ENCODE measurements at regions not wholly inside any gene's neighbourhood (a gene's known extent, or its start where the extent isn't known, plus 50 kb on each side); places are given as distances from the start of the nearest gene placed in this dataset.
A peak's percentile ranks its signal among the peaks of the same experiment; 100 is the strongest.

DNA sequence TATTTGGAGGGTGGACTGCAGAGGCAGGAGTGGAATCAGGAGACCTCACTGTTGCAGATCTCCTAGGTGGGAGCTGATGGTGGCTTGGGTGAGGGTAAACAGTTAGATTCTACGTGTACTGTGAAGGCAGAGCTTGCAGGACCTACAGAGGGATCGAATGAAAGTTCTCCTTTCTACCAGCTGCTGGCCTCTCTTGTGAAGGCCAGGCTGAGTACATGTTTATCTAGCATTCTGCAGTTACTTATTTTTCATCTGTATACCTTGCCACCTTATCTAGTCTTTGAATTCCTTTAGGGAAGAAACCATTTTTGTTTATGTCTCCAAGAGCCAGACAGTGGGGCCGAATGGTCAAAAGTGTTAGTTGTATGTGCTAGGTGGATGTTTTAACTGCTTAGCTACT lies 57.6 kb downstream of the PTTG1 start:
- Mint-ChIP-seq H3K4me3 (no peak overlapping the region), H3K4me1 (peaks cover 42% of the 10 kb centered on the region), H3K36me3 (peaks cover 15% of the 10 kb centered on the region), H3K9me3 (no peaks in the 10 kb centered on the region), H3K27ac (no peak overlapping the region), H3K27me3 (no peaks in the 10 kb centered on the region)
- CTCF ChIA-PET, result interaction anchor here (4.1 kb wide), 1 partner anchor 40 kb away, joined by 24 read pairs; no protein-coding TSS in a partner anchor
- DNase-seq, result no peak

DNA sequence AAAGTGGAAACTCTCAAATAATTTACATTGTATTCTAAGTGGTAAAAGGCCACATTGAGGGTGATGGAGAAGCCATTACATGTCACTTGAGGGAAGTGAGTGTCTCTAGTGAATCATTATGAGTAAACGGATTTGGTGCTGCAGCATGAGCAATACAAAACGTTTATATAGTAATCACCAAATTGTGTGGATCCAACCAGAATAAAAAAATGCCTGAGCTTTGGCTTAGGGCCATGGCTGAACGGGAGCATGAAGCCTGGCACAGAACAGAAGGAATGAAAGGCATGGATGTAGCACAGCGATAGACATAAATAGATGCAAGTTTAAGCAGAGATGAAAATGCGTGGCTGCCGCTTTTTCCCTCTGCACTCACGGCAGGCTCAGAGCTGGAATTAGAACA lies 58.3 kb downstream of the PTTG1 start:
- Mint-ChIP-seq H3K4me3 (no peak overlapping the region), H3K27me3 (no peaks in the 10 kb centered on the region), H3K36me3 (peaks cover 15% of the 10 kb centered on the region), H3K9me3 (no peaks in the 10 kb centered on the region), H3K27ac (peak overlapping the region; percentile 75), H3K4me1 (peaks cover 40% of the 10 kb centered on the region)
- DNase-seq, result no peak
- CTCF ChIA-PET, result interaction anchor here (4.1 kb wide), 1 partner anchor 41 kb away, joined by 24 read pairs; no protein-coding TSS in a partner anchor

DNA sequence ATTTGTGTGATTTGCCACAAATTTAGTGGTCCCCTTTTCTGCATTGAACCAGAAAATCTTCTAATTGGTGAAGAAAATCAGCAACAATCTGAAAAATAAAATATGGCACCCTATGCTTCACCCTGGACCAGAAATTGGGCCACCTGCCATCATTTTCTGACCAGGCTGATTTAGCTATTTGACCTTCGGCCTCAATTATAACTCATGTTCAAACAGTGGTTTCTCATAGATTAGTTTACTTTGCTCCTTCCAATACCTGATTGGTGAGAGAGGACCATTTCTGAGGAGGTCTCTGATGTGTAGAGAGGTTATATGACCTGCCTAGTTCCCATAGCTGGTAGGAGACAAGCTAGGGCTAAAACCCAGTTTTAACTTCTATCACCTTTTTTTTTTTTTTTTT lies 59.0 kb downstream of the PTTG1 start:
- H3K4me1 Mint-ChIP-seq, result peaks cover 37% of the 10 kb centered on the region
- CTCF ChIA-PET, result interaction anchor here (1.9 kb wide), 1 partner anchor 42 kb away, joined by 7 read pairs; no protein-coding TSS in a partner anchor
- peaks cover 15% of the 10 kb centered on the region for H3K36me3 Mint-ChIP-seq
- no peak for DNase-seq
- H3K4me3 Mint-ChIP-seq, result no peak overlapping the region
- H3K27me3 Mint-ChIP-seq, result no peaks in the 10 kb centered on the region
- no peaks in the 10 kb centered on the region for H3K9me3 Mint-ChIP-seq
- no peak overlapping the region for H3K27ac Mint-ChIP-seq

DNA sequence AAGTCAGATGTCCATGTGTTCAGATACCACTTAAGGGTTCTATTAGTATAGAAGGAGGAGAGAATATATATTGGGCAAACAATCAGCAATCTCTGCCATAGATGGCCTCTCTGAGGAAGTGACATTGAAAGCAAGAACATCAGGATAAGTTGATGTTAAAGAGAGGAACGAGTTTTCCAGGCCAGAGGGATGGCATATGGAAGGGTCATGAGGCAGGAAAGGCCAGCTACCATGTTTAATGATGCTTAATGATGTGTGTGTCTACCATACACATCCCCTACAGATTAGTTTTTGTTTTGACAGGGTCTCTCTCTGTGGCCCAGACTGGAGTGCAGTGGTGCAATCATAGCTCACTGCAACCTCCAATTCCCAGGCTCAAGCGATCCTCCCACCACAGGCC lies 63.0 kb downstream of the PTTG1 start:
- CTCF ChIA-PET, result interaction anchor here (0.9 to 2.4 kb wide), 2 partner anchors 16 to 46 kb away, joined by 5 to 13 read pairs; no protein-coding TSS in a partner anchor
- H3K9me3 Mint-ChIP-seq, result no peaks in the 10 kb centered on the region
- H3K27ac Mint-ChIP-seq, result no peak overlapping the region
- DNase-seq, result no peak
- H3K4me3 Mint-ChIP-seq, result no peak overlapping the region
- no peaks in the 10 kb centered on the region for H3K27me3 Mint-ChIP-seq
- peaks cover 17% of the 10 kb centered on the region for H3K36me3 Mint-ChIP-seq
- peaks cover 16% of the 10 kb centered on the region for H3K4me1 Mint-ChIP-seq

DNA sequence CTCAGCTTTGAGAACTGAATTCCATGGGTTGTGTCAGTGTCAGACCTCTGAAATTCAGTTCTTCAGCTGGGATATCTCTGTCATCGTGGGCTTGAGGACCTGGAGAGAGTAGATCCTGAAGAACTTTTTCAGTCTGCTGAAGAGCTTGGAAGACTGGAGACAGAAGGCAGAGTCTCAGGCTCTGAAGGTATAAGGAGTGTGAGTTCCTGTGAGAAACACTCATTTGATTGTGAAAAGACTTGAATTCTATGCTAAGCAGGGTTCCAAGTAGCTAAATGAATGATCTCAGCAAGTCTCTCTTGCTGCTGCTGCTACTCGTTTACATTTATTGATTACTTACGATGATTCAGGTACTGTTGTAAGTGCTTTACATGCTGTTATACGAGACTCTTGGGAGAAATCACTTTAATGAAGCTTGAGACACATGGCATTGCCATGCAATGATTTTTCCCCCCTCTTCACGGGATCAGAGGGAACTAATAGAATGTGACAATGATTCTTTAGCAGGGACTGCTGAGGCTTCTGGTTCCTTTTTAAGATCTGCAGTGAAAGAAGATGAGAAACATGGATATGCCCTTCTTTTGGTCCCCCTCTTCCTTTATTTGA lies 63.8 kb downstream of the PTTG1 start:
- peaks cover 14% of the 10 kb centered on the region for H3K36me3 Mint-ChIP-seq
- H3K4me3 Mint-ChIP-seq, result no peak overlapping the region
- H3K27me3 Mint-ChIP-seq, result no peaks in the 10 kb centered on the region
- CTCF ChIA-PET, result interaction anchor here (0.9 to 1.5 kb wide), 2 partner anchors 16 to 46 kb away, joined by 5 to 7 read pairs; no protein-coding TSS in a partner anchor
- no peak overlapping the region for H3K27ac Mint-ChIP-seq
- peaks cover 14% of the 10 kb centered on the region for H3K4me1 Mint-ChIP-seq
- no peak for DNase-seq
- no peaks in the 10 kb centered on the region for H3K9me3 Mint-ChIP-seq

DNA sequence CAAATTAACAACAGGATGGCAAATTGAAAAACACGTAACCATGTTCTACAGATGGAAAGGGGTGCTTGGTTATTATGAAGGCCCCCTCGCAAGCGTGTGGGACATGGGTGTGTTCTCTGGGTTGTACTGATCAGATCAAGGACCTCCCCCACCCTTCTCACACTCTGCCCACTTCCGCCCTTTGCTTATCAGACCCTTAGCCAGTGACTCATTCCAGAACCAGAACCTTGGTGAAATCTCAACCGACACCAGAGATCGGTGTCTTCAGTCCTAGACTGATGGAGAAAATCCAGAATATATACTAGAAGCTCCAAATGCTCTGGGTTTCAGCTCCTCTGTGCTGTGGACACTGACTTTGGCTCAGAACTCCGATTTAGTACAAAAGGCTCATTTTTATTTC lies 64.9 kb downstream of the PTTG1 start:
- CTCF ChIA-PET, result interaction anchor here (1.5 kb wide), 1 partner anchor 48 kb away, joined by 7 read pairs; no protein-coding TSS in a partner anchor
- peaks cover 14% of the 10 kb centered on the region for H3K36me3 Mint-ChIP-seq
- H3K9me3 Mint-ChIP-seq, result no peaks in the 10 kb centered on the region
- no peak overlapping the region for H3K4me3 Mint-ChIP-seq
- no peak overlapping the region for H3K27ac Mint-ChIP-seq
- H3K27me3 Mint-ChIP-seq, result no peaks in the 10 kb centered on the region
- peaks cover 14% of the 10 kb centered on the region for H3K4me1 Mint-ChIP-seq
- DNase-seq, result no peak

DNA sequence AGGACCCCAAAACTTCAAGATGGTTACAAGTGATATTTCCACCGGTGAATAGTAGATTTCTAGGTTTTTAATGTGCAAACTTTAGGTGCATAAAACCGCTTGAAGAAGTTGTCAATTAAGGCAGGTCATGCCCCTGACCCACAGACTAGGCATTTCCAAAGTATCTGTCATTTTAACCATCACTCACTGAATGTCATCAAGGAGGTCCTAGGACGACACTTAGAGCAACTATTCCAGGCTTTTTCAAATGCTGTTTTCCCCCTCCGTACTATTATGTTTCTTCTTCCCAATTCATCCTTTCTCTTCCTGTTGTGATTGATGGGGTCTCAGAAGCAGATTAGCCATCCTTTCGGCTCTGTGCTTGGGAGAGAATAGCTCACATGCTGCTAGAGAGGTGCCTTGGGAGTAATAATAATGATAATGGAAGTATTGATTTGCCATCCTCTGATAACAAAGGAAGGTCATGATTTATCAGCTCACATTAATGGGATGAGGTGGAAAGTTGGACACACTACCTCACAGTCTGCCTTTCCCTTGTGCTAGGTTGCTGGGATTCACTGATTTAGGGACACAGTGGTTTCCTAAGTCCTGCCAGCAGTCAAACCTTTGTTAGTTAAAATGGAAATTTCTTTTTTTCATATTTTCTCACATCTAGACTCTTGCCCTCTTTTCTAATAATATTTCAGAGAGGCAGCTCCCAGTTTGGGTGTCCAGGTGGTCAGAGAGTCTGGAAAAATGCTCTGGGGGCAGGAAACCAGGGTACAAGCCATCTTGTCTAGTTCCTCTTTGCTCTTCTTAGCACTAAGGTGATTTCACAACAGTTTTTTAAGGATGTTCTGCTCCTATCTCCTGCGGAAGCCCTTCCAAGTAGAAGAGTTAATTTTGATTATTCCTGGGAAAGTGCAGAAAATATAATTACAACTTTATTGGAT lies 67.0 kb downstream of the PTTG1 start:
- Mint-ChIP-seq H3K4me3 (no peak overlapping the region), H3K27me3 (no peaks in the 10 kb centered on the region), H3K27ac (no peak overlapping the region), H3K4me1 (peaks cover 14% of the 10 kb centered on the region), H3K9me3 (no peaks in the 10 kb centered on the region), H3K36me3 (peaks cover 14% of the 10 kb centered on the region)
- DNase-seq, result no peak
- CTCF ChIA-PET, result interaction anchor here (0.7 kb wide), 1 partner anchor 64 kb away, joined by 3 read pairs; no protein-coding TSS in a partner anchor

DNA sequence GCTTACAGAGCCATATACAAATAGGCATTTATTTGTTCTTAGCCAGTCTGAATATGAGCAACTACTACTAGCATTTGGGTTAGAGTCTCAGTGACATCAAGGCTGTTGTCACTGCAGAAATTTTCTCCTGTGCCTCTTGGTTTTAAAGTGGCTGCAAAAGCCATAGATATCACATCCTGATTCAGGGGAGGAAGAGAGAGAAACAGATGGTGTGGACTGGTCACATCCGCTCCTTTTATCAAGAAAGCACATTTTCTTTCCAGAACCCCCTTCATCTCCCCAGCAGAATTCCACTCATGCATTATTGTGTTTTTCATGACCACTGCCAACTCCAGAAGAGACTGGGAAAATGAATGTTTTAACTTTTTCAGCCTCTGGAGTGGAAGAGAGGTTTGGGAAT lies 69.8 kb downstream of the PTTG1 start:
- no peak for DNase-seq
- H3K27ac Mint-ChIP-seq, result no peak overlapping the region
- CTCF ChIA-PET, result interaction anchor here (1.8 kb wide), 1 partner anchor 15 kb away, joined by 3 read pairs; no protein-coding TSS in a partner anchor

DNA sequence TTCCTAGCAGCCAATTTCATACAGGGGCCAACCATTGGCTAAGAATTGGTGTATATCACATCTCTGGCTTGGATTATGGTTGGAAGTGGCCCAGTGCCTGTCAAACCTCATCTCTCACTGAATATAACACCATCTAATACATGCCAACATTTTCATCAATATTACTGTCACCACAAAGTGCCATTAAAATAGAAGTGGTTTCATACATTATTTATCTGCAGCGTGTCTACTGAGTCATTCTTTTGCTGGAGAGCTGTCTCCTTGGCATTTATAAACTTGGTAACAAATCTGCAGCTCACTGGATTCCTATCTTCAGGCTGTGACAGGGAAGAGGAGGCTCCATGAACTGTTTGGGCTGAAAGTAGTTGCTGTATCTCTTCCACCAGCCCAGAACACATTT lies 70.9 kb downstream of the PTTG1 start:
- no peak overlapping the region for H3K27ac Mint-ChIP-seq

More for the DNA sequence above, 69.8 kb downstream of the PTTG1 start:
- peaks cover 3% of the 10 kb centered on the region for H3K27me3 Mint-ChIP-seq
- peaks cover 7% of the 10 kb centered on the region for H3K36me3 Mint-ChIP-seq
- no peak overlapping the region for H3K4me3 Mint-ChIP-seq
- peaks cover 4% of the 10 kb centered on the region for H3K4me1 Mint-ChIP-seq
- no peaks in the 10 kb centered on the region for H3K9me3 Mint-ChIP-seq

DNA sequence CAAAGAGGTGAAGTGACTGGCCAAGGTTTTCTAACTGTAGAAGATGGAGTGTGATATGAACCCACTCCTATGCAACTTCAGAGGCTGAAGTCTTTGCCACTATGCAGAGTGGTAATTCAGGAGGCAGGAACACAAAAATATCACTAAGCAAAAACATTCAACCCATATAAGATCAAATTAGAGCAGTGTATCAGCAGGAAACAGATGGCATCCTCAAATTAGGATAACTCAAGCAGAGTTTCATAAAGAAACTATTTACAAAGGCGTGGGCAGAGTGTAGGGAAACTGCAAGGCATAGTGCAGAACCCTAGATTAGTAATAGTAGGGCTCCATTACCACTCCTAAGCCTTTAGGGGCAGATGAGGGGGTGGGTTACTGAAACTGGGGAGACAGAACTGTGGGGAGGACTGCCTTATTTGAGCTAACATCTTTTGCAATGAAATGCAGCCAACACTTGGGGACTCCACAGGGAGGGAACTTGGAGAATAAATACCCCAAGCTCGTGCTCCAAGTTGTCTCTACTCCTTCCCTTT lies 72.2 kb downstream of the PTTG1 start:
- H3K9me3 Mint-ChIP-seq, result no peaks in the 10 kb centered on the region
- H3K4me1 Mint-ChIP-seq, result no peaks in the 10 kb centered on the region
- CTCF ChIA-PET, result interaction anchor here (0.9 to 1.2 kb wide), 2 partner anchors 14 to 55 kb away, joined by 4 read pairs; no protein-coding TSS in a partner anchor
- no peak overlapping the region for H3K4me3 Mint-ChIP-seq
- H3K27me3 Mint-ChIP-seq, result peaks cover 3% of the 10 kb centered on the region
- no peak overlapping the region for H3K27ac Mint-ChIP-seq
- no peaks in the 10 kb centered on the region for H3K36me3 Mint-ChIP-seq
- no peak for DNase-seq

More for the DNA sequence above, 70.9 kb downstream of the PTTG1 start:
- Mint-ChIP-seq H3K36me3 (no peaks in the 10 kb centered on the region), H3K9me3 (no peaks in the 10 kb centered on the region), H3K4me1 (no peaks in the 10 kb centered on the region), H3K4me3 (no peak overlapping the region), H3K27me3 (peaks cover 3% of the 10 kb centered on the region)
- no peak for DNase-seq
- CTCF ChIA-PET, result interaction anchor here (0.6 to 0.9 kb wide), 2 partner anchors 15 to 54 kb away, joined by 3 to 4 read pairs; no protein-coding TSS in a partner anchor

DNA sequence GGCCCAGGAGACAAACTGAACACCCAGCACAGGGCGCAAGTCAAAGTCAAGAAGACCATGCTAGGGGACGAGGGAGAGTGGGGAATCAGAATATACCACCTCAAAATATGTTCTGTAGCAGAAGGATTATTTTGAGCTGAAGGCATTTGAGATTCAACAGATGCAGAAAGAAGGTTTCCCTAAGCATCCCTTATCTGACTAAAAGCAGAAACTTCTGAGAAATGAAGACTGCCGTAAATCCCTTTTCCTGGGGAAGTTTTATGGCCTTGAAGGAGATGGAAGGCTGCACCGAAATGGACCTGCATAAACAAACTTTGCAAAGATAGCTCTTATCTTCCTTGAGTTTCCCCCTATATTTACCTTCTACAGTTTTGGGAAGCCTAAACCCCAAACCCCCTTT lies 72.8 kb downstream of the PTTG1 start:
- DNase-seq, result no peak
- no peak overlapping the region for H3K4me3 Mint-ChIP-seq
- H3K4me1 Mint-ChIP-seq, result no peaks in the 10 kb centered on the region
- no peaks in the 10 kb centered on the region for H3K9me3 Mint-ChIP-seq
- H3K27ac Mint-ChIP-seq, result no peak overlapping the region
- CTCF ChIA-PET, result interaction anchor here (0.9 to 1.2 kb wide), 2 partner anchors 13 to 55 kb away, joined by 4 read pairs; no protein-coding TSS in a partner anchor
- H3K27me3 Mint-ChIP-seq, result peaks cover 3% of the 10 kb centered on the region
- no peaks in the 10 kb centered on the region for H3K36me3 Mint-ChIP-seq

DNA sequence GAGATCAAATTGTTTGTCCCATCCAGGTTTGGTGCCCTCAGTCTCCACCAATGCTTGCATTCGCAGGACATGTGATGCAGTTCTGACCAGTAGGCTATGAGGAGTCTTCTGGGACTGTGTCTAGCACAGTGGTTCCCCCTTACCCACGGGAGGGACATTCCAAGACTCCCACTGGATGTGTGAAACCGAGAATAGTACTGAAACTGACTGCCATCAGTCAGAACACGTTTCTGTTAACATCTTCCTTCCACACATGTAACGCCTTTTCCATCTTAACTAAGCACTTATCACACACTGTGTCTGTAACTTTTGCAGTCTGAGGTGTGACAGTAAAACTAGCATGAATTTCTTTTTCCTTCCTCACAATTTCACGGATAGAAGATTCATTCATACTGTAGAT lies 74.7 kb downstream of the PTTG1 start:
- H3K9me3 Mint-ChIP-seq, result no peaks in the 10 kb centered on the region
- no peaks in the 10 kb centered on the region for H3K36me3 Mint-ChIP-seq
- H3K4me1 Mint-ChIP-seq, result no peaks in the 10 kb centered on the region
- no peak overlapping the region for H3K27ac Mint-ChIP-seq
- H3K27me3 Mint-ChIP-seq, result peaks cover 9% of the 10 kb centered on the region
- CTCF ChIA-PET, result interaction anchor here (1.5 kb wide), 1 partner anchor 10 kb away, joined by 5 read pairs; no protein-coding TSS in a partner anchor
- H3K4me3 Mint-ChIP-seq, result no peak overlapping the region
- DNase-seq, result no peak

DNA sequence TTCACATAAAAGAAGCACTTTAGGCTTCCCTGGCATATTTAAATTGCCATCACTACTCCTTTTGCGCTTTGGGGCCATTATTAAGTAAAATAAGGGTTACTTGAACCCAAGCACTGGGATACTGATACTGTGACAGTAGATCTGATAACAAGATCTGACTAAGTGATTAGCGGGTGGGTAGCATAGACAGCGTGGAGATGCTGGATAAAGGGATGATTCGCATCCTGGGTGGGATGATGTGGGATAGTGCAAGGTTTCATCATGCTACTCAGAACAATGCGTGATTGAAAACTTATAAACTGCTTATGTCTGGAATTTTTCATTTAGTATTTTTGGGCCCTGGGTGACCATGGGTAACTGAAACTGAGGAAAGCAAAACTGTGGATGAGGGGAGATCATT lies 75.1 kb downstream of the PTTG1 start:
- DNase-seq, result no peak
- no peaks in the 10 kb centered on the region for H3K4me1 Mint-ChIP-seq
- peaks cover 9% of the 10 kb centered on the region for H3K27me3 Mint-ChIP-seq
- H3K27ac Mint-ChIP-seq, result no peak overlapping the region
- H3K9me3 Mint-ChIP-seq, result no peaks in the 10 kb centered on the region
- no peaks in the 10 kb centered on the region for H3K36me3 Mint-ChIP-seq
- CTCF ChIA-PET, result interaction anchor here (0.6 kb wide), 1 partner anchor 11 kb away, joined by 3 read pairs; no protein-coding TSS in a partner anchor
- H3K4me3 Mint-ChIP-seq, result no peak overlapping the region

DNA sequence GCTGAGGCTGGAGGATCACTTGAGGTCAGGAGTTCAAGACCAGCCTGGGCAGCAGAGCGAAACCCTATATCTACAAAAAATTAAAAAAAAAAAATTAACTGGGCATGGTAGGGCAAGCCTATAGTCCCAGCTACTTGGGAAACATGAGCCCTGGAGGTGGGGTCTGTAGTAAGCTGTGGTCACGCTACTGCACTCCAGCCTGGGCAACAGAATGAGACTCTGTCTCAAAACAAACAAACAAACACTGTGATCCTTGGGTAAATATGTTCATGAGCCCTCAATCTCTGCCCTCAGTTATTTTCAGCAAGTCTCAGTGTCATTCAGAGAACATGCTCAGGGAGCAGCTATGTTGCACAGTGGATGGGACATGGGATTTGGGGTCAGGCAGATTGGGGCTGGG lies 76.2 kb downstream of the PTTG1 start:
- H3K27ac Mint-ChIP-seq, result no peak overlapping the region
- H3K36me3 Mint-ChIP-seq, result no peaks in the 10 kb centered on the region
- H3K27me3 Mint-ChIP-seq, result peaks cover 13% of the 10 kb centered on the region
- H3K4me3 Mint-ChIP-seq, result no peak overlapping the region
- no peaks in the 10 kb centered on the region for H3K4me1 Mint-ChIP-seq
- CTCF ChIA-PET, result interaction anchor here (1.9 kb wide), 1 partner anchor 59 kb away, joined by 11 read pairs; no protein-coding TSS in a partner anchor
- DNase-seq, result no peak
- no peaks in the 10 kb centered on the region for H3K9me3 Mint-ChIP-seq

Data from activated naive CD4-positive, alpha-beta T cell treated with anti-CD3 and anti-CD28 coated beads, Interleukin-2, amount 10 ng/mL, durations not matched to agents 7 days and 5 days (primary cell).